Epithelial cell of esophagus (primary cell): ENCODE measurements at regions not wholly inside any gene's neighbourhood (a gene's known extent, or its start where the extent isn't known, plus 50 kb on each side); places are given as distances from the start of the nearest gene placed in this dataset.

Source experiments
- DNase-seq: peaks from one replicate; pipeline ENCODE4 v3.0.0; 2010; ENCODE audit warnings: low read depth
- H3K4me3 ChIP-seq: 2 replicates; pipeline ENCODE4 v1.5.1; 2011; ENCODE audit warnings: mild to moderate bottlenecking, low read length, control low read depth
- TF ChIP-seq, protein P1 (sequence below): IDR thresholded peaks from 2 replicates; pipeline ENCODE4 v1.5.1; 2011; ENCODE audit warnings: low read depth, mild to moderate bottlenecking, low read length, control low read depth, inconsistent platforms; ENCODE audit not compliant: insufficient read depth; ENCODE audit errors: missing control alignments

DNA sequence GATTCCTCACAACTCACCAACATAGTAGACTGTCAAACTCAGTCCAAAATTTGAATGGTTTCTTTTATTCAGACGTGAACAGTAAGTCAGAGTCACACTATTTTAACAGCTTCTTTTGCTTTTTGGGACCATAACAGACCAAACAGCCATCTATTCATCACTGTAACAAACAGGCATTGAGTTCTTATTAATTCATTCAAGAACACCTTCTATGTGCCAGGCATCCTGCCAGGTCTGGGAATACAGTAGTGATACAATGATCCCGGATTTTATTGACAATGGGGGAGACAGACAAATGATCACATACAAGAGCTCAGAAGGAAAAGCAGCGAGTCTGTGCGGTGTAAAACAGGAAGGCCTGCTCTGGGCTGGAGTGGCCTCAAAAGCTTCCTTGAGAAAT is 153.3 kb upstream of the ERCC6L2 start:
- H3K4me3 ChIP-seq, result no peak overlapping the region
- TF ChIP-seq, protein P1, sequence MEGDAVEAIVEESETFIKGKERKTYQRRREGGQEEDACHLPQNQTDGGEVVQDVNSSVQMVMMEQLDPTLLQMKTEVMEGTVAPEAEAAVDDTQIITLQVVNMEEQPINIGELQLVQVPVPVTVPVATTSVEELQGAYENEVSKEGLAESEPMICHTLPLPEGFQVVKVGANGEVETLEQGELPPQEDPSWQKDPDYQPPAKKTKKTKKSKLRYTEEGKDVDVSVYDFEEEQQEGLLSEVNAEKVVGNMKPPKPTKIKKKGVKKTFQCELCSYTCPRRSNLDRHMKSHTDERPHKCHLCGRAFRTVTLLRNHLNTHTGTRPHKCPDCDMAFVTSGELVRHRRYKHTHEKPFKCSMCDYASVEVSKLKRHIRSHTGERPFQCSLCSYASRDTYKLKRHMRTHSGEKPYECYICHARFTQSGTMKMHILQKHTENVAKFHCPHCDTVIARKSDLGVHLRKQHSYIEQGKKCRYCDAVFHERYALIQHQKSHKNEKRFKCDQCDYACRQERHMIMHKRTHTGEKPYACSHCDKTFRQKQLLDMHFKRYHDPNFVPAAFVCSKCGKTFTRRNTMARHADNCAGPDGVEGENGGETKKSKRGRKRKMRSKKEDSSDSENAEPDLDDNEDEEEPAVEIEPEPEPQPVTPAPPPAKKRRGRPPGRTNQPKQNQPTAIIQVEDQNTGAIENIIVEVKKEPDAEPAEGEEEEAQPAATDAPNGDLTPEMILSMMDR, result no peak
- DNase-seq, result no peak

DNA sequence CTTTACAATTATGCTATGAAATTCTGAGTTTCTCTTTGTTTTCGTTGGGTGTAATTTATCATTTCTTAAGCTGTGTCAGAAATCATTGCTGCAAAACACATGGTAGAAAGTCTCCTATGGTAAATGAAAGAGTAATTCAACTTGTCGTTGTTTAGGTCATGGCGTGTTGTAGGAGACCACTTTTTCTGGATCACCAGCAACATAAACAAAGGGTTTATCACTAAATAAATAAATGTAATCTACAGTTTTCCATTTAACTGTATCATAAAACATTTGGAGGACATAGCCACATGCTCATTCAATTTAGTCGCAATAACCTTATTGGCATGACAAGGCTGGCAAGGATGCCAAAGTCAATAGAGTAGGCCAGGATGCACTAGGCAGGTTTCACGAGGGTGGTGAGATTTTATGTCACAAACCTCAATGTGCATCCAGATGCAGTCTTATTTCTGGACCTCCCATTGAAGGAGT is 154.4 kb upstream of the ERCC6L2 start:
- no peak for DNase-seq
- TF ChIP-seq, protein P1, result no peak
- no peak overlapping the region for H3K4me3 ChIP-seq

DNA sequence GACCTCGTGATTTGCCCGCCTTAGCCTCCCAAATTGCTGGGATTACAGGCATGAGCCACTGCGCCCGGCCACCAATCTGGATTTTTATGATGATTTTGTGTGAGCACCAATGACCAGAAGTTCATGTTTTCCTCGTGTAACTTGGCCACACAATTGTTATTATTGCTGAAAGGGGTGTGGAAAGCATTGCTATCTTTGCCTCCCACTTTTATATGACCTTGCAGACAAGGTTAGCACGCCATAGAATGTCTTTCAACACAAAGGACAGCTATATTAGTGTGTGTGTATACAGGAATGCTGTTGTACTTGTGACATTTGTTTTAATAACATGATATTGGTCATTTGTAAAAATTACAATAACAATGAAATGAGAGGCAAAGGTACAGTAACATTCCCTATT is 155.0 kb upstream of the ERCC6L2 start:
- H3K4me3 ChIP-seq, result no peak overlapping the region
- TF ChIP-seq, protein P1, result no peak
- DNase-seq, result no peak

DNA sequence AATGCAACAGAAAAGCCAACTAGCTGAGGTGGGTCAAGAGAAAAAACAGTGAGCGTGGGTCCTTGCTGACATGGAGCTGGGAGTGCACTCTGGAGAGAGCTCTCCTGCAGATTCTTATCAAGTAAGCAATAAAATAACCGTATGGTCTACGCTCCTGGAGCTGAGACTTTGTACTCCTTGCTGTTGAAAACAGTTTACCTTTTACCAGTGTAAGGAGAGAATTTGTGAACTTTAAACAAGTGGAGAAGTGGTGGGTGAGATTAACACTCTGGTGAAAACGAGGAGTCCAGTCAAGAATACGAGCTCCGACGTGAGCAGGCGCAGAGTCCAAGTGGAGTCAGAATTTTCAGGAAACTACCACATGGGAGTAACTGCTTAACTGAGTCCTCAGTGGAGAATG is 156.1 kb upstream of the ERCC6L2 start:
- TF ChIP-seq, protein P1, result no peak
- no peak overlapping the region for H3K4me3 ChIP-seq

DNA sequence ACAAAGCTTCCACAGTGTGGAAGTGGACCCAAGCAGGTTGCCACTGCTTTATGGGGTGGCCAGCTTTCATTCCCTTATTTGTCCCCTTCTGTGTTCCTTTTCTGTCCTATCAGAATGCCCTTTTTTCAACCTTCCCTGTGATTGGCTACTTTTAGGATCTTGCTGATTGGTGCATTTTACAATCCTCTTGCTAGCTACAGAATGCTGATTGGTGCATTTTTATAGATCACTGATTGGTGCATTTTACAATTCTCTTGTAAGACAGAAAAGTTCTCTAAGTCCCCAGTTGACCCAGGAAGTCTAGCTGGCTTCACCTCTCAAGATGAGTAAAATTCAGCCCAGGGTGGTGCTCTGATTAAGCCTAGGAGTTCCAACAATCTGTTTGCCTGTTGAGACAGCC is 157.2 kb upstream of the ERCC6L2 start:
- H3K4me3 ChIP-seq, result no peak overlapping the region
- no peak for DNase-seq
- TF ChIP-seq, protein P1, result no peak

More for the DNA sequence above, 156.1 kb upstream of the ERCC6L2 start:
- no peak for DNase-seq

DNA sequence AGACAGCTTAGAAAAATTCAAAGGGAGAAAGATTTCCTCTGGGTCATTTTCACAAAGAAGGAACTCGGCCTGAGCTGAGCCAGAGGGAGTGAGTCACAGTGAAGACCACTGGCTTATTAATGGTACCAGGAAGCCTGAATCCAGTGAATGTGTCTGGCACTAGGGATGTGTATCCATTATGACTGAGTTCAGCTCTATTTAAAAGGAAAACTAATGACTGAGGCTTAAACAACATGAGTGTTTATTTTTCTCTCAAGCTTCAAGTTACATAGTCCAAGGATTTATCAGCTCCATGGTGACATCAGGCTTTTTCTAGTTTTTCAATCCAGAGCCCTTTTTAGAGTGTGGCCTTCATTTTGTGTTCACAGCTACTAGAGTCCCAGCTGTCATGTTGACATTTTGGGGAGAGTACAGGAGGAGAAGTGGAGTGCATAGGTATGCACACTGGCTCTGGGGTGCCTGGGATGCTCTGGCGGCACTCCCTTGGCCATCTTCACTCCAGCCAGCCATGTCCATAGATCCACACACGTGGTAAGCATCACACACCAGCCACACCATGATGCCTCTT is 159.5 kb upstream of the ERCC6L2 start:
- H3K4me3 ChIP-seq, result no peak overlapping the region
- TF ChIP-seq, protein P1, result no peak
- DNase-seq, result no peak

DNA sequence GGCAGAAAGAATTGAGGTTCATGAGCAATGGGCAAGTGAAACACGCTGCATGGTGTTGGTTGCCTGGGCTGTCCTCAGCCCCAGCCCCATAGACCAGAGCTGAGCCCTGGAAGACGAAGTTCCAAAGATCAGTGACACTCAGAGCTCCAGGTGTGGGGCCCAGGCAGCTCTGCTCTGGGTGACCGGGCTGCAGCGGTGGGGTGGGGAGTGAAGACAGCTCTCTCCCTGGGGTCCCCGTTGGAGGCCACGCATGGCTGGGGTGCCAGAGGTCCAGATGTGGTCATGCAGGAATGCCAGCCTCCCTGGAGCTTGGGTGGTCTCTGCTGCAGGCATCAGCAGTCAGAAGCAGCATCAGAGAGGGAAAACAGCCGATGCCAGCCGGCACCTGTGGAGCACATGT is 165.0 kb upstream of the ERCC6L2 start:
- DNase-seq, result no peak
- TF ChIP-seq, protein P1, result no peak
- no peak overlapping the region for H3K4me3 ChIP-seq
